ENCODE measurements at regions not wholly inside any gene's neighbourhood (a gene's known extent, or its start where the extent isn't known, plus 50 kb on each side); places are given as distances from the start of the nearest gene placed in this dataset.

DNA sequence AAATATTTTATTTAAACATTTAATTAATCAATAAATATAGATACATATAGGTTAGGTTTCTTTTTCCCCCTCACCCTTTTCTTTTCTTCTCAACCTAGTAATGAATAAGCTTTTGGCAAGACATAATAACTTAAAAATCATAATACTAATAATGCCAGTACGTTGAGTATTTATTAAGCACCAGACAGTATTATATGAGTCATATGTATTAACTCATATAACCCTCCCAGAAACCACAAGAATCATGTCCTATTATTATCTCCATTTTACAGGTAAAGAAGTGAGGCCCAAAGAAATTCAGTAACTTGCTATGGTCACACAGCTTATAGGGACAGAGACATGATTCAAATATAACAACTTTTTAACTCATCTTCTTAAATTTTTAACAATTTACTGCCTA, 834.5 kb upstream of the ADGRL2 start:
- no peak for DNase-seq

DNA sequence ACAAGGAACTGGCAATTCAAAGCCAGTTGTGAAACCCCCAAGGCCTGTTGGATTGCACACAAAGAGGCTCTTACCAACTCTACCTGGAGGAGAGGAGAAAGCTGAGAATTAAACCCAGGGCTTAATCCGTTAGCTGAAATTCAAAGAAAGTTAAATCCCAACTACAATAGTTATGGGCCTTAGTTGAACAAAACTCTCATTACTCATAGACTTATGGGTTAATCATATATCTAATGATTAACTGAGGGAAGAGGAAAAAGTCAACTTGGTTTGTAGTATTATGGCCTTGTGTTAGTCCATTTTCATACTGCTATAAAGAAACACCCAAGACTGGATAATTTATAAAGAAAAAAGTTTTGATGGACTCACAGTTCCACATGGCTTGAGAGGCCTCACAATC, 838.2 kb upstream of the ADGRL2 start:
- DNase-seq = no peak

DNA sequence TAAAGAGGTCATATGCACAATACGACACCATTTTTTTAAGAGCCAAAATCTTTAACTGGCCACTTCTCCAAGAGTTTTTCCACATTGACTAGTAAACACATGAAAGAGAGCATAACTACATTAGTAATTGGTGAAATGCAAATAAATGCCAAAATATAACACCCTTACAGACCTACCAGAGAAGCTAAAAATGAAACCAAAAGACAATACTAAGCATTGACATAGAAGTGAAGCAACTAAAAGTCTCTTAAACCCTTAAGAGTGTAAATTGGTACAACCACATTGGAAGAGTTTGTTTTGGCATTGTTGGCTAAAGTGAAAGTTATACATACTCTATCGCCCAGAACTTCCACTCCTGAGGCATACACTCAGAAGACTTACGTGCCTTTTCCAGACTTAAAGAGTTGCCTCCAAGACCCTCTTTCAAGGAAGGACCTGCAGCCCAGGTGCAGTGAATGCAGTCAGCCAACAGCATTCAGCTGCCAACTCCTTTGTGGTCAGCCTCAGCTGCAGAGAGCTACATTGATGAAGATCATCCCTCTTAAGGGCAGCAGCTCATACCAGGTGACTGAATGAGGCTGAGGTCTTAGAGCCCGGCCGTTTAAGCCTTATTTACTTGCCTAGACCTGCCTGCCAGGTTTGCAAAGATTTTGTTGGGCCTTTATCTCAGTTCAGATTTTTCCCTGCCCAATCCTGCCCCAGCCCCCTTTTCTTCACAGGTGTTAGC, 839.1 kb upstream of the ADGRL2 start:
- no peak for DNase-seq

DNA sequence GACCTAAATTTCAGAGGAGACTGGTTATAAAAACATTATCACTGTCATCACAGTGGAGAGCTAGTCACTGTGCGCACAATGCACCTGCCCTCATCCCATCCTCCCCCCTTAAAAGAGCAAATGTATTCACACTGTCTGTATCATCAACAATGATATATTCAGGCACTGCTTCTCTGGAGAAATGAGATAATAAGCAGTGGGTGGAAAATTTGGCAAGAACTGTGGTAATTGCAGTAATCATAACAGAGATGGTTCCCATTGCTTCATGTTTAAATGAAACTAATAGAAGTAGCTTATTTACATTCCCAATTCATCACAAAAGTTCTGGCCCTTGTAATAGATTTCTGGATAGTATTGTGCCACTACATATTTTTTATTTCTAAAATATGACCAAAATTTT, 867.4 kb upstream of the ADGRL2 start:
- DNase-seq = no peak

DNA sequence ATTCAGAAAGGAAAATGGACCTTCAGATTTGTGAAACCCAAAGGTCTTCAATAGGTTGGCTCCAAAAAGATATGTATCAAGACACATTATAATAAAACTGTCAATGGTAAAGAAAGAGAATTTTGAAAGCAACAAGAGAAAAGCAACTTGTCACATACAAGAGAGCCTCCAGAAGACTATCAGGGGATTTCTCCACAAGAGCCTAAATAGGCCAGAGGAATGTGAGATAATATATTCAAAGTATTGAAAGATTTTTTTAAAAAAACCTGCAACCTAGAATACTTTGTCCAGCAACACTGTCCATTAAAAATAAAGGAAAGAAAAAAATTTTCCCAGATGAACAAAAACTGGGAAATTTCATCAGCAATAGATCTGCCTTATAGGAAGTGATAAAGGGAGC, 869.6 kb upstream of the ADGRL2 start:
- DNase-seq = no peak

DNA sequence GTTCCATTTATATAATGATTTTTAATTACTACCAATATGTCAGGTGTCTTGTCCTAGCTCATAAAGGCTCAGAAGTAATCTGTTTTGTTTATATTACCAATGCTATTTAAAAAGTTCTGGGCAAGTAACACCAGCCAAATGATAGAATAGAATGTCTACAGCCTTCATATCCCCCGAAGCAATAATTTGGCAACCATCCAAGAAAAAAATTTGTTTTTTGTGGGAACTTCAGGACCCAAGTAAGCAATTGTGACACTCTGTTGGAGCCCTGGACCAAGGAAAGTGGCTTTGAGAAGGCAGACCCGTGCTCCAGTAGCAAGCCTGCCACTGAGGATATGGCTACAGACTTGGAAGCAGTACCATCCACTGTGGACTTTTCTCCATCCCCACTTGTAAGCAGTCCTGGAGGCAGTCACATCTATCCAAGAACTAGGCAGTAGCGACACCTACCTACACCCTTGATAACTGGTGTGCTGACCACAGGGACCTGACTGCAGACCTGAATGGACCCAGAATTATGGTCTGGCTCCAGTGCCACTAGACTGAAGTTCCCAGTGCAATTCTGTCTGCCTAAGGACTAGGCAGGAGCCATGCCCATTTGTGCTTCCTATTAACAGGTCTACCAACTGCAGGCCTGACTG, 870.7 kb upstream of the ADGRL2 start:
- no peak for DNase-seq

DNA sequence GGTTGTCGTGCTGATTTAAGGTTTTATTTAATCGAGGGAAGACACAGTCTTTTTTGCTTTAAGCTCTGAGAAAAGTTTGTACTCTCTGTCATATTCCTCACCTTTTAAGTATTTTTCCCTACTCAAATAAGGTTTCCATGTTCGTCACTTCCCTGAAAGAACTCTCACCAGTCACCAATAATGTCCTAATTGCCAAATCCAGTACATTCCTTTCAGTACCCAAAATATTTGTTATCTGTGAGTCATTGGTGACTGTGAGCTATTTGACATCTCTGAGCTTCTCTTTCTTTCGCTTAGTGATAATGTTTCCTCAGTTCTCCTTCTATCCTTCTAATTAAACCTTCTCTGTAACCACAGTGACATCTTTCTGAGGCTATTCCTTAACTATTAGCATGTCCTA, 874.2 kb upstream of the ADGRL2 start:
- no peak for DNase-seq

DNA sequence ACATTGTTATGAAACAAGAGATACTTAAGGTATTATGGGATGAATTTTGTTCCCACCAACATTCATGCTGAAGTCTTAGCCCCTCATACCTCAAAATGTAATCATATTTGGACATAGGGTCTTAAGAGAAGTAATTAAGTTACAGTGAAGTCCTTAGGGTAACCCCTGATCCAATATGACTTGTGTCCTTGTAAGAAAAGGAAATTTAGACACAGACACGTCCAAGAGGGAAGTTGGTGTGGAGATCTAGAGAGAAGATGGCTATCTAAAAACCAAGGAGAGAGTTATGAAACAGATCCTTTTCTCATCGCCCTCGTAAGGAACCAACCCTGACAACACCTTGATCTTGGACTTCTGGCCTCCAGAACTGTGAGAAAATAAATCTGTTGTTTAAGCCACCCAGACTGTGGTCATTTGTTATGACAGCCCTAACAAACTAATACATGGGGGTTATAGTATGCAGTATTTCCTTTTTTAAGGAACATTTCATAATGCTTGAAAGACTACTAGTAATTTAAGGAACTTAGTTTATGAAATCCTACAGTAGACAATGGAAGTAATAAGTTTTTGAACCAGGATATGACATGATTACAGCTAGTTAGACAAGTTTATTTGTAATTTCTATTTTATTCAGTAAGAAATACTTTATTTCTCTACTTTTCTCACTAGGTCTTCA, 875.5 kb upstream of the ADGRL2 start:
- DNase-seq = no peak

DNA sequence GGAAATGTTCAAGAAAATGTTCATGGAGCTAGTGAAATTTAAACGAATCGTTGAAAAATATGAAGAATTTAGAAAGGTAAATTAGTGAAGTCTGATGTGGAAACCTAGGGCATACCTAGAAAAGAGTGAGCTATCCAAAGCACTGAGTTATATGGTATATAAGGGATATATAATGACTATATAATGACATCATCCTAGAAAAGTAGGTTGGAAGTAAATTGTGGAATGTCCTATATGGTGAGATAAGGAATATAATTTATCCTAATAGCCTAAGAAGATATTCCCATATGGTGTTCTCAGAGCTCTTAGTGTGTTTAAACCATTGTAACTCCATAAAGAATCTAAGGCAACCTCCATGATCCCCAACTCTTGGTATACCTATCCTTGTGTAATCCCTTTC, 876.4 kb upstream of the ADGRL2 start:
- no peak for DNase-seq

DNA sequence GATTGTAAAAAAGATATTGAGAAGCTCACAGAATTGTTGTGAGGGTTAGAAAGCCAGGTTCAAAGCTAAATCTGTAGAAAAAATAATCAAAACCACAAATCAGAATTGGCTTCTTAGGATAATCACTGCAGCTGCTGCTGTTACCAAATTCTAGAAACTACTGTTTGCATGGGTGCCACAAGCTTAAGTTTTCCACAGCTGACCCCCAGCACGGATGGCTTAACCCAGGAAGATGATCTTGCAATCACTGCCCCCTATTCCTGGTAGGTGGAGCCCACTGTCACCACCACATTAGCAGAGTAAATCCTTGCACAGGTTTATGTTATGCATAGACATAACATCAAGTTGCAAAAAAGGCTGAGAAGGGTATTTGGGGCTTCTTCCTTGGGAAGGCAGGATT, 877.8 kb upstream of the ADGRL2 start:
- no peak for DNase-seq

DNA sequence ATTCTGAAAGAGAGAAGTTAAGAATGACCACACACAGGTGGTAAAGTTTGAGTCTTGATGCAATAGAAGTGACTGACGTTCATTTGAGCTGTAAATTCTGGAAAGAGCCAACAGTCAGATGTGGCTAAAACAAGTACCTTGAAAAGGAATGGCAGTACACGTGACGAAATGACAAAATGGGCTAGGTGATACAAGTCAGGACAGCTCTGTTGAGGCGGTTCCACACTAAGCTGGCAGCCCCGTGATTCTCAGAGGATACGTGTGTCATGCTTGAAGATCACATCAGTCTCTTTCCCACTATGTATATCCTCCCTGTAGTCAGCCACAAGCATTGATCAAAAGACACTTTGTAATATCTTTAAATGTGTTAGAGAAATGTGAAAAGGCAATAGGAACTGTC, 881.3 kb upstream of the ADGRL2 start:
- no peak for DNase-seq

DNA sequence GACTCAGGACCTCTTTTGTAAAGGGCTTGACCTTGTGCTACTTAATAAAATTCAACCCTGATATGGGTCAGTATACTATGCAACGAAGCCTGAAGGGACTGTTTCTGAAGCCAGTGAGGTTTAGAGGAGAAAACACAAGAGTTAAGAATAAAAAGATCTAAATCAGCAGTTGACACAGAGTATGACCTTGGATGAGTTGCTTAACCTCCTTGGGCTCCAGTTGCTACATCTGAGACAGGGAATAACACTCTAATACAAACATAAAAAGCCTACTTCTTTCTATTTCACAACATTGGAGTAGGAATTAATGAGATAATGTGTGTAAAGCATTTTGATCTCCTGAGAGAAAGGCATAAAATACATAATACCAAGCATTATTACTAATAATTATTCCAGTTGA, 882.4 kb upstream of the ADGRL2 start:
- no peak for DNase-seq

DNA sequence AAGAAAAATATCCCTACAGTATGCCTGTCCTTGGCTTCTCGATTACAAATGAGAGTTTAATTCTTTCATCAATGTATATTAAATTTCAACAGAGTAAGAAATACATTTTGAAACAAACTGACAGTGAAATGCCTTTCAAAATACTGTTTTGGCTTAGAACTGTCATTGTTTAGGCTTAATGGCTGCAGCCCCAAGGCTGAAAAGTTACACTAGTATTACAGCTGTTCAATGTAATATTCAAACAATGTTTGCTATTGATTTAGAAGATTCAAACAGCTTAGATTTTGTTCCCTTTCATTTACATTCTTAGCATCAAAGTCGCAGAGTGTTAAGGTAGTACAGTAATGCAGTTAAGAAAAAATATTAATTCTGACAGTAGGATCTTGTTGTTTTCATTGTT, 882.9 kb upstream of the ADGRL2 start:
- DNase-seq = no peak

DNA sequence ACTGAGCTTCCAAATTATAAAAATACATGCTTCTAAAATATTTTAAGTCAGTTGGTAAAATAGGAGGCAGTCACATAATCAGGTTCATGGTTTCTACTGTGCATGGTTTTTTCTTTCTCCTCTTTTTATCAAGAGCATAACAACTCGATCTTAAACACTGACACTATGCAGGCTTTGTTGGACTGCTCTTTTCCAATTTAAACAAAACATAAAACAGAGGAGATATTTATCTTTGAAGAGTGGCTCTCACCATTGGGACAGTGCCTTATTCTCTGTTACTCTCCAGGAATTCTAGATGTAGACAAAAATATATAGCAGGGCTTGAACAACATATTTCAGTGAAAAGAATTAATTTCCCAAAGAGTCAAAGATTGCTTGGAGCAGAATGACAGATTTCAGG, 883.5 kb upstream of the ADGRL2 start:
- DNase-seq = no peak

DNA sequence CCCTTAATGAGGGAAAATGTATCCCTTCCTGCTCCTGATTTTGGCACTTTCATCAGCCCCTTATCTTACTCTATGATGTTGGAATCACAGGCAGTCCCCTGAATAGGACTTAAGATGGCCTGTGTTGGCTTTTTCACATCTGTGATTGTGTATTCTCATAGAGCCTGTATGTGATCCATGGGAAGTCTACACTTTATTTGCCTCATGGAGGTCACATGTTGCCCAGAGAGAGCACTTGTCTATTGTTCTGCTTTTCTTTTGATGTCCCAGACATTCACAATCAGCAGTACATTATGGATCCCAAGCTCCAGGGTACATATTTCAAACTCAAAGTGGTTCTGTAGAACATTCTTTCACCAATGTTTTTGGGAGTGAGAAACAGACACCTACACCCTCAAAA, 885.2 kb upstream of the ADGRL2 start:
- DNase-seq = no peak

DNA sequence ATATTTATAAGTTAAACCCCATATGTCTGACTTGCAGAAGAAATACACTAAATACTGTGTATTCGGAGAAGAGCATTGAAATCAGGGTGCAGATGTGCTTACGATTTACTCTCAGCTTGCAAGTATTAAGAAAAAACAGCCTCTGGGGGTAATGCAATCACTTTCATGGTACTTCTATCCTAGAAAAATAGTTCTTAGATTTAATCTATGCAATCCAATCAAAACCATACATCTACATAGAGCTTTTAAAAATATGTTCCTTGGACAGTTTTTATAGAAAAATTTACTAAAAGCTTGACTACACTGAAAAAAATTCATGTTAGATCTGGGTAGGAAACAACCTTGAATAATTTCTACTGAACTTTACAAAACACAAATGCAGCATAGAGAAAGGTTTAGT, 890.3 kb upstream of the ADGRL2 start:
- DNase-seq = no peak

DNA sequence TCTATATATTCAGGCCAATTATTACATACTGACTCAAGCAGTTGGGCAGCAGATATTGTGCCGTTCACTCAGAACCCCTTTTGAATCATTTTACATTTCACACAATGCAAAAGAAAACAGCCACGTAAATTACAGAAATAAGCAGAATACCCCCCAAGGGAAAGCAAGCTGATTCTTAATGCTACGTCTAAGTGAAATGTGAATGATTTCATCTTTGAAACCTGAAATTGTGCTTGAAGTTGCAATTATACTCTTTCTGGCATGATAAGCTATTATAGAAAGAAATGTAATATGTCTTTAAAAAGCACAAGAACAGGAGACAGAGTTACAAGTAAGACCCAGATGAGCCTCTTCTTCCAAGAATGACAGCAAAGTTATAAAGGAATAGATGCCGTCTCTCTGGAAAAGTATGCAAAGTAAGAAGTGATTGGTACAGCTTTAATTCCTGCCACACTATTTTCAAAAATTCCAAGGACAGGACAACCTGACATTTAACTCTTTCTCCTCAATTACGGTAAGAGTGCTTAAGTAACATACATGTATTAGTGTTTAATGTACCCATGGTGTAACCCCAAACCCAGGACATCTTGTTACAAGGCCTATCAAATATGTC, 891.5 kb upstream of the ADGRL2 start:
- DNase-seq = no peak

DNA sequence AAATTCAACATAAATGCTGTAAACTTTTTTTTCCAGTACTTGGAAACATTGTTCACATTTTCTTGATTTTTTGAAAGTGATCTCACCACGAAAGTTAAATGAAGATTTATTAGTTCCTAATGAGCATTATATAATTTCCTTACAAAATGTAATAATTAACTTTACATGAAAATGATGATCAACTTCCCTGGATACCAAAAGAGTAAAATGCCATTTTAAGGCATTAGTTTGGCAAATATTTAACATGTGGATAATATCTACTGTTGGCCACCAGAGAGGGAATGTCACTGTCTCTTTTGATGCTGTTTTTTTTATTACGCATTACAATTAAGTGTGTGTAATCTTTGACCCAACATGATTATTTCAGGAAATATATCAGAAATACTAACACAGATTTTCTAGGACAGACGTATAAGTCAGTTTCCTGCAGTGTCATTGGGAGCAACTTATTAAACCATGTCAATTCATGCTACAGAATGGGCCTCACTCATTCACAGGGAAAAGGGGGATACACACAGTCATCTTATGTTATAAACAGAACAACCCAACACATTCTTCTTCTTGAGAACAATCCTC, 903.9 kb upstream of the ADGRL2 start:
- DNase-seq = no peak

DNA sequence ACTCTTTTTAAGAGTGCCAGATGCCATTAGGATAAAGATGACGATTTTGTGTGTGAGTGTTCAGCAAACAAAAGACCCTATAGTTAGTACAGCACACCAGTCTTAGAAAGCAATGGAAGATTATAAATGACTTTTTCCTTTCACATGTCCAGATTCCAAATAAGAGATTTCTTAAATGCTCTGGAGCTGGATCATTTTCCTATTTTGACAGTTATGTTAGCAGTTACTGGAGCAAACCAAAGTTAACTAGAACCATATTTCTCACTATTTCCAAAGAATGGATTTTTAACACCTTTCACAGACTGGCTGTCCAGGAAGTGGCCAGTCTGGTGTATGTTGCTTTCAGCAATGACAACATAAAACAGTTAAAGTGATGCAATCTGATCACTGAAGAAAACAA, 905.8 kb upstream of the ADGRL2 start:
- no peak for DNase-seq

DNA sequence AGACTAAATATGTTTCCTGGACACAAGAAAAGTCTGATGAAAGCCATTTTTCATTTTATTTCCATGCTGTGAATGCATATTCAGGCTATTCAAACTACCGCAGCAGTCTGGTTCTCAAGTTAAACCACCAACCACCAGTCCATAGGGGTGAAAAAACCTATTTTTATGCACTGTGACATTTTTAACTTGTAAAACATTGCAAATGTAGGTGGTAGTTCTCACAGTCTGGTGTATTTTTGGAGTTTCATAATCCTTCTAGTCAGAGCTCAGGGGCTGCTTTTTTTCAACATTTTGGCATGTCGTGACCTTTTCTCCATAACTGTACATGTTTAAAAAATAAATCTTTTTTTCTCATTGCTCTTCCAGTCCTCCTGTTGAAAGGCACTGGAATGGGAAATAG, 907.6 kb upstream of the ADGRL2 start:
- DNase-seq = peak; percentile 2

DNA sequence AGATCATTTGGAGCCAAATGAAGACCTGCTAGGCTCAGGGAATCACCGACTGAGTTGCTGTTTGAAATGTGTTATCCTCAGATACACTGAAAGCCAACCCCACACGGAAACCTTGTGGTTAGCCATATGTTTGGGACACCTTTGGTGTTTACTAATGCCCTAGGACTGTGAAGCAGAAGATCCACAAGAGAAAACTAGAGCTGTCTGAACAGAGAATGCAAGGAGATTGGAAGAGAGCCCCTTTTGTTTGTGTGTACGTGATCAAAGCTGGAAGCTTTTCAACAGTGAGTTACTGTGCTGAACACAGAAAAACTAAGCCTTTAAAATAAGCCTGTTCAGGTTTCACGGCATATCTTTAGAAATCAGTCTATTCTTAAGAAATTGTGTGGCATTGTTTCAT, 908.2 kb upstream of the ADGRL2 start:
- no peak for DNase-seq

DNA sequence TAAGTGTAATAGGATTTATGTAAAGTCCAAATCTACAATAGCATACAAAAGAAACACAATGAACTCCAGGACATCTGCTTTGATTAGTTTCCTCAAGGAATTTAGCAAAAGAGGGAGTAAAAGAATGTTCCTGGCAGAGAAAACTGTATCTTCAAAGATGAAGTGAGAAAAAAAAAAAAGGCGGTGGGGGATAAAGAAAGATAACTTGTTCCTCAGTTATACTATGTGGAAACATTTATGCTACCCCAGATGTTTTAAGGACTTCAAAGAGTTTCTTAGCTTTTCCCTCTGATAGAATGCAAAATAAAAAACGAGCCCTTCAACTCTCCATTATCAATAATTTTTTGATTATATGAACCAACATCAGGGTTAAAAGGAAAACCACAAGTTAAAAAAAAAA, 908.9 kb upstream of the ADGRL2 start:
- DNase-seq = no peak

DNA sequence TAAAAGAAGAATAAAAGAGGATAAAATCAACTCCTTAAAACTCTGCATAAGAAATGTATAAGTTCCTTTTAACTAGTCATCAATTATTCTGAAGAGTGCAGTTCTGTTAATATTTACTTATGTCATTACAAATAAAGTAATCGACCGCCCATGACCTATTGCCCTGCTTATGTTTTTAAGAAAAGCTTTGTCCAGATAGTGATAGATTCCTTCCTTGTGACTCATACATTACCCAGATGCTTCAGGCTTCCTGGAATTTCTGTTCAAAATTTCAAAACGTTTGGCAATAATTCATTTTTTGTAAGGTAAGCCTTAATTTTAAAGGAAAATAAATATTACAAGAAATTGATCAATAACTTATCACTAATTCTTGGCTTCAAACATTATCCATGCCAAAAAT, 918.2 kb upstream of the ADGRL2 start:
- peak; percentile 57 for DNase-seq
